Limb (tissue), 2 donors: ENCODE measurements at regions not wholly inside any gene's neighbourhood (a gene's known extent, or its start where the extent isn't known, plus 50 kb on each side); places are given as distances from the start of the nearest gene placed in this dataset.

Experiments used
- DNase-seq, 2 donors: peaks; one replicate each; pipeline ENCODE4 v3.0.0-alpha.2; 2016; ENCODE audit errors: extremely low spot score in 2 of 2

DNA sequence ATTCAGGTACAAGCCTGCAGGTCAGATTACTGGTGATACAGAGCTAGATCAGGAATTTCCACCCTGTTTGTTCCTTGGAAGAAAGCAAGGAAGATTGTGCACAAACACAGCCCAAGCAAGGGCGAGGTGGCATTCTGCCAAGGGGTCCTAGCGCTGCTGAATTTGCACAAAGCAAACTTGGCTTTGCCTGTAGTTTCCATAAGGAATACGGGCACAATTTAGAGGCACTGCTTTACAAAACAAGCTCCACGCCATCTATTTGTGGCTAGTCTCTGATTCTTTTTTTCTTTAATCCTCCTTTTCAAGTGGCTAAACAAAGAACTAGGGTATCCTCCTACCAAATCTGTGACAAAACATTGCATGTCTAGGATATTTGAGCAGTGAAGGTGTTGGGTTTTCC, 195.5 kb upstream of the ACVR2A start:
- DNase-seq, result peak in 1 of 2 donors; percentile 57

DNA sequence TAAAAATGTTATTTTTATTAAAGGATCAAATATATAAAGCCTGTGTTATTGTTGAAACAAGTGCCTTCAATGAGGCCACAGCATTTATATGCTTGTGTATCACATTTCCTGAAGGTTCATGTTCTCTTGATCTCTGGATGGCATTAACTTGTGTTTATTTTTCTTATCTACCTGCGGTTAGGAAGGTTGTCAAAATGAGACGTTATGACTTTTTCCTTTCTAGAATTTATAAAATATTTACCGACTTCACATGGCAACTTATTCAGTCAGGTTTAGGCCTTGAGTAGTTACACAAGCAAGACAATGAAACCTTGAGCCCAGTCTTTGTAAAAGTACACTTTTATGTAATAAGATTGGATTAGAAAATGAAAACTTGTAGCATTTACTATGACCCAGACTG, 196.4 kb upstream of the ACVR2A start:
- no peak for DNase-seq

DNA sequence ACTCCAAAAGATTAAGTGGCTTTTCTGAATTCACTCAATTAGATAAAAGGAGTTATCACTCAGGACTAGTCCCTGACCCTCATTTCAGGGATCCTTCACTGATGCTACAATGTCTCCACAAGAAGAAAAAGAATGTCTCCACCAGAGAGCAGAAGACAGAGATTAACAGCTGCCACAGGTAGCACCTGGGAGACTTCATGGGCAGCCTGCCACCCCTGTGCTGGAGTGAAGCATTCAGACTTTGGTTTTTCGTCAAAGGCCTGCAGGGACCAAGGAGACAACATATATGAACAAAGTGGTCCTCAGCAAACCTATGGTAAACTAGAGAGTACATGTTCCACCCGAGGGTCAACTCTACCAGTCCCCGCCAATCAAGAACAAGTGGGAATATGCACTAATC, 197.0 kb upstream of the ACVR2A start:
- no peak for DNase-seq

DNA sequence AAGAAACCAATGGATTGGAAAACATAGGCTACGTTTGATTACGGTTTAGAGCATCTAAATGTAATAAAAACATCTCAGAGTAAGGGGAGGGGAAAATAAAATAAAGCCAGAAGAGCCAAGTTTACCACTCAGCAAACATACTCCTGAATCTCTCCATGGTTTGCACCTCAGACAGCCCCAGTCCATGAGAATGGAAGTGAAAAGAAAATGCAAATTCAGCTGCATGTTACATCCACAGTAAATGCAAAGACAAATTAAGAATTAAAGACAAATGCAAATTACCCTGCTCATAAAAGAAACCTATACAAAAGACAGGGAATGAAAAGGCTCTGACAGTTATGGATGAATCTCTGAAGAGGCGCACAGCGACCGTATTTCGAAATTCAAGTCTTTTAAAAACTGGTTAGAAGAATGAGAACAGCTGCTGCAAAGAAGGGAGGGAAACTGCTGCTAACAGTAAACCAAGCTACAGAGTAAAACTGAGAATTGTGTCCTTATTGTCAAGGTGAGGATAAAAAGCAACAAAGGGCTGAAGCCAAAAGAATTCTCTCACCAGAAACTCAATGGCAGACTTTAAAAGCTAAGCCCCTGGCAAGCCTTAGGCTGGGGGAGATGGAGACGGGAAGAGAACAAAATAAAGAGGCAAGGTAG, 197.9 kb upstream of the ACVR2A start:
- DNase-seq, result no peak

- no peak for DNase-seq
Measured at GRCh38 chr2:147644491-147644890, 200.3 kb upstream of the ACVR2A start.

GRCh38 chr2:147642765-147643164, 202.1 kb upstream of the ACVR2A start:
- no peak for DNase-seq

DNA sequence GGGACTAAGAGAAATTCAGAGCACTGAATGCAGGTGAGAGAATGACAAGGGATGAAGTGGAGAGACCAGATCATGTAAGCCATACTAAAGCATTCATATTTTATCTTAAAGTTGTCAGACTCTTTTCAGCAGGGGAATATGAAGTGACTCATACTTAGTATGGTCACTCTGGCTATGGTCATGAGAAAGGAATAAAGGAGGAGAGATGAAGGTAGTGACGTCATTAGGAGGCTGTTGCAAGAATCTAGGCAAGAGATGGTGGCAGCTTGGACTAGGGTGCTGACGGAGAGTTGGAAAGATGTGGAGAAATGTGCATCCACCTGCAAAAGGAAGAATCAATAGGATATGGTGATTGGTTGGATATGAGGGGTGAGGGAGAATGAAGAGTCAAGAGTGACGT, 203.2 kb upstream of the ACVR2A start:
- no peak for DNase-seq

DNA sequence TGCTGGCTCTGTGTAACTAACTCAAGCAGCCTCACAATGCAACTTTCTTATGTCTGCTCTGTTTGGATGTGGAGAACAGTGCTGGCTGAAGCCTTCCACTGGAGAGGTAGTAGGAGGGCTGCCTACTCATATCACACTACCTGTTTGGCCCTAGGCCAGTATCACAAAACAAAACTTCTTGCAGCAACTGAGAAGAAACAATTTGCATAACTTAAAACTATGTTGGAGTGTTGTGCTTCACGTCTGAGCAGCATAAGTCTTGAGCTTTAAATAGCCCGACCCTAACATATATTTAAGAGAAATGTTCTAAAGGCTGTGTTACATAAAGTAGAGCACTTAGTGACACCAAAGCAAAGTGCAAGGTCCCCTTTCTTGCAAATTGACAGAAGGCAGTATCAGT, 204.9 kb upstream of the ACVR2A start:
- DNase-seq, result no peak

DNA sequence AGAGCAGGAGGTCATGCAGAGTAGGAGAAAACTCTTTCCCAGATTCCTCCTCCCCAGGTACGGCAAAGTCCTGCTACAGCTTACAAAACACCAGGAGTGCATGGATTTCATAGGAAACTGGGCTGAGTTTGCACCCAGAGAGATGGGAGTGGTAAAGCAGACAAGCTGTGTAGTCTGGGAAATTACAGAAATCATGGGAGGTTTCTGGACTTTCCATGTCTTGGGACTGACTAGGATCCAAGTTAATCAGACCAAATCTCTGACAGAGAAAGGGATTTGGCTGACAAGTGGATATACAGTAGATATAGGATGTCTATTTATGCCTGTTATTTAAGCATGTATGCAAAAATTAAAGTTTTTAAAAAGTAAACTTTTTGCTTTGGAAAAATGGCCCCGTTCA, 205.4 kb upstream of the ACVR2A start:
- DNase-seq, result no peak

GRCh38 chr2:147636886-147637285, 207.9 kb upstream of the ACVR2A start:
- DNase-seq, result no peak

DNA sequence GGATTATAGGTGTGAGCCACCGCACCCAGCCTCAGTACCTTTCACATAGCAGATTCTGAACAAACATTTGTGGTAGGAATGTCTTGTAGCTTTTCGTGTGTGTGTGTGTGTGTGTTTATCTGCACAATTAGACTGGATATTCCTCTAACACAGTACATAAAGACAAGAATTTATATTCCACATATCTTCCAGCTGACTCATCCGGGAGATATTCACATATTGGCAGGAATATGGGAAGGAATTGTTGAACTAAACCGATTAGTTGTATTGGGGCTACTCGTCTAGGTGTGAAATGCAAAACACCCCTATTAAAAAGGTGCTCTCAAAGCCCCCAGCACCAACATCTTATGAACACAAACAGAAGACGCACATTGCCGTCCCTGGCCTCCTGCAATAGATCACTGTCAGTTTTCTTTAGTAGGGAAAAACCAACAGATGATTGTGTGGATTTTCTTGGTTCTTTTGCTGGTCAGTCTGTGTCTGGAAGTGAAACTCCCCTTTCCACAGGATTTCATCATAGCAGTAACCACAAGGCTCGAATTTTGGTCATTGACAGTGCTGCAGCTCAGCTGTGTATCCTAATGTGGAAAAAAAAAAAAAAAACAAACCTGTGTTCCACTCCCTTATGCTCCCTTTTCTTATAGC, 208.5 kb upstream of the ACVR2A start:
- DNase-seq, result no peak

GRCh38 chr2:147634826-147635225, 210.0 kb upstream of the ACVR2A start:
- no peak for DNase-seq

- no peak for DNase-seq
Measured at GRCh38 chr2:147632198-147632597, 212.6 kb upstream of the ACVR2A start.

DNA sequence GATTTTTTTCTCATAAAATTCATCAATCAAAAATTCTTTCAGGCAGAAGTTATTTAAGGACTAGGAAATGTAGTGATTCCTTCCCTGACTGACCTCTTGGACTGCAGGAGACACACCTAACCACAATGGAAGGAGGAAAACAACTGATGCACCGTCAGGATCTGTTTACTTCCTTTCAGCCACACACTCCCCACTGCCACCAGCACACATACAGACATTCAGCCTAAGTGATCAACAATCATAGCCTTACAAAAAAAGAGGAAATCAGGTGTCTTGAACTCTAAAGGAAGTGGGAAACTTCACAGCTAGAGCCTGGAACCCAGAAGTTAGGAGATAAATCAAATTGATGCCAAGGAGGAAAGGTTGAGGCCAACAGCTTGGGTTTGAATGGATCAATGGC, 213.5 kb upstream of the ACVR2A start:
- no peak for DNase-seq

GRCh38 chr2:147630585-147630984, 214.2 kb upstream of the ACVR2A start:
- DNase-seq, result no peak

- no peak for DNase-seq
Measured at GRCh38 chr2:147628971-147629421, 215.8 kb upstream of the ACVR2A start.

DNA sequence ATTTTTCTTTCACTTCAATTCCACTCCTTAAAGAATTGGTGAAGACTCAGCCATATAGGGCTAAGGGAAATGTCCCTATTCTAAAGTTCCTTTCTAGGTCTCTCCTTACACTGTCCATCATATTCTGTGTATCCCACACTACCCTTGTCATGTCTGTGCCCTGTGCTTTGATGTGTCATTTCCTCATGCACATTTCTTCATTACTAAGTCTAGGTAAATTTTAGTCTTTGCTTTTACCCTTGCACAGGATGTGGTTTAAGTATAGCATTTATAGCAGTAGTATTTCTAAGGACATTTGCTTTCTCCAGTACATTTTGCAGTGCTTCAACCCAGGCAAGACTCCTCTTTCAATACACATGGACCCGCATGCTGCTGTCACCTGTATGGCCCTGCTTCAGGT, 221.5 kb upstream of the ACVR2A start:
- no peak for DNase-seq

DNA sequence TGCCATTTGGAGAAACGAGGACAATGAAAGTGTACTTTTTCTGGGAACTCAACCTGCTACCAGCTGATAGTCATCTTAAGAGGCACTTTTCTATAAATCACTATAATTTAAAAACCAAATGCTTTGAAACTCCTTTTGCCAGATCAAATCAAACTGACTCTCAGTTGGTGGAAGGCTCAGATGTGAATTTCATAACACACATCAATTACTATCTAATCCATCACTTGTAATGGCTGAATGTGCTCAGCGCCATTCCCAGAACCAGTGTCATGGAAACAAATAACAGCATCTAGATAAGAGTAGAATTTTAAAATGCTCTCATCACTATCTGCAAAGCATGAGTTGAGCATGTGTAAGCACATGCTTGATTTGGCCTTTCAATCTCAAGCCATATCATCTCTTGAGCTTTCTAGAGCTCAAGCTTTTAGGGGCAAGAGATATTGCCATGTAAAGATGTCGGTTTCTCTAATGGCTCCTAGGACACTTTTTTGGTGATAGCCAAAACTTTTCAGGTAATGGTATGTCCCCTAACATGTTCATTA, 223.1 kb upstream of the ACVR2A start:
- DNase-seq, result no peak

DNA sequence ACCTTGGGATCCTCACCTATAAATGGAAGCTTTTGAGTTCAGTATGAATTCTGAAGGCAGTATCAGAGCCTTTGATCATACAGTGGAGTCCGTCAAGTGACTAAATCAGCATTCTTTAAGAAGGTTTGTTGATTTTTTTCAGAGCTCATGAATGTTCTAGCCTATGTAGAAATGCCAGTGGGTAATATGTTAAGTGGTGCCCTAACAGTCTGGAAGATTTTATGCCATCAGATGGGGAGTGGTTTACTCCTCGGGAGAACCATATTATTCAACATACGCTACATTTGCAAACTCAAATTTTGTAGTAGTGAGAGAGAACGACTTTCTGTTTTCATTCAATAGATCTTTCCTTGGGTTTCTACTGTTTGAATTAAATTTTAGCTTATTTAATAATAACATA, 225.0 kb upstream of the ACVR2A start:
- DNase-seq, result no peak

DNA sequence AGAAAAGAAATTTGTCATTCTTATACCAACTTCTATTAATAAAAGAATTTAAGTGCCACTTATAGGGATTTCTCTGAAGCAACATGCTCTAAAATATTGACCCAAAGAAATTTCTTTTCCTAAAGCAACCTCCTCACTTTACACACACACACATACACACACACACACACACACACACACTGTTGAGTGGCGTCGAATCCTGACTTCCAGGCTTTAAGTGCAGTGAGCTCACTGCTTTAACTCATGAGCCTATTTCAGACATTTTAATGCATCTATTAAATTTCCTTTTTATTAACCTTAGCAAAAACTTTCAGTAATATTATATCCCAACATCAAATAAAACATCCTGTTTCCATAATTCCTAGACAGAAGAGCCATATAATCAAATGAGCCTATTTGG, 229.1 kb upstream of the ACVR2A start:
- no peak for DNase-seq

DNA sequence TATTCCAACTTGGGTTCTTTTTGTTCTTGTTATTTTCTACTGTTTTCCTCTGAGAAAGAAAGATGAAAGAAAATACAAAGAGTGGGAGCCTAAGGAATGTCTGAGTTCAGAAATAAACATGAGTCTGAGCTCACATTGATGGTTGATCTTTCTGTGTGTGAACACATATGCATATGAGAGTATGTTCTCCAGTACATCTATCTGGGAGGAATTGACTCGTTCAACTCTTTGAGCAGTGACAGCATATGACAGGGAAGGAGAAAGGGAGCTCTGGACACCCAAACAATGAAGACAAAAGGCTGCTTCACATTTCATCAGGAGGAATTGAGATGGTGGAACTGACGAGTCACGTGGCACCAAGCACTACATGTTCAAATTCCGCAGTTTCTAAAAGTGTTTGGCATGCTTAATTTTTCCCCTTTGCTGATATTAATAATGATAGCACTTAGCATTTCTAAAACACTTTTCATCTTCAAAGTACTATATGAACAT, 229.8 kb upstream of the ACVR2A start:
- DNase-seq, result no peak

DNA sequence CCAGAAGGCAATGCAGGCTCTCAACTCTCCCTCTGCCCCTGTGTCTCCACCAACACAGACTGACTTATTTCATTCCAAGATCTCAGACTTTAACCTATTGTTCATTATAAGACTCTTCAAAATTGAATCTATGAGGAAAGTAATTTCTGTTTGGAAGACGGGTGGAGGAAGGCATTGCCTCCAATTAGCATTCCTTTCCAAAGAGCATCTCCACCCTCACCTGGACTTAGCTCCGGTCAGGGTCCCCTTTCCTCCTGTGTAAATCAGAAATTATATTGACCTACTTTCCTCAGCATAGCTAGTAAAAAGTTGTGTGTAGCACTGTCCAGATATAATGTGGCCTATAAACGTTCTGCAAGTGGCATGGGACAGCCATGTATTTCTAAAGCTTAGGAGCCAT, 230.4 kb upstream of the ACVR2A start:
- DNase-seq, result no peak

DNA sequence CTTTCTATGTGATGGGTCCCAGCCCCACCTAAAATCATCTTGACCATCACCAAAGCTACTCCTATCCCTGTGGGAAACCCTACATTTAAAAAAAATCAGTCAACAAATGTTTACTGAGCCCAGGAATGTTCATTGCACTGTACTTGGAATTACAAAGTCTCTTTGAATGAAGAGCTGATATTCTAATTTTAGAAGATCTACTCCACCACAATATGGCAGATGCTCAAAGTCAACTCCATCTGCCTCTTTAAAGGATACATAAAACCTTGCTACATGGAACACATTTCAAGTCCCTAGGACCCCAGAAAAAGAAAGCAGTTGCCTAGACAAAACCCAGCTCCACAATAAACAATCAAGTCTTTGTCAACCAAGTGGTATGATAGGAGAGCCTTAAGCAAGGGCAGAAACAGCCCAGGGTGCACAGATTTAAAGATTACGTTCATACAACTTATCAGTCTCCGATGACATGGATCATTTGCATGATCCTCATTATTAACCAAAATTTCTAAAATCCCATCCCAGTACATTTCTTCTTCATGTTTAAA, 234.3 kb upstream of the ACVR2A start:
- no peak for DNase-seq
